Right lobe of liver (tissue), 6 donors: ENCODE measurements at regions not wholly inside any gene's neighbourhood (a gene's known extent, or its start where the extent isn't known, plus 50 kb on each side); places are given as distances from the start of the nearest gene placed in this dataset.

Experiments used
- ATAC-seq, 4 donors: fragments of 200-7000 bp; cut with Tn5 transposase; one replicate each; pipeline ENCODE4 v1.9.1; 2020; ENCODE audit warnings: mild to moderate bottlenecking in 4 of 4, moderate library complexity in 4 of 4
- DNase-seq, 3 donors: peaks; one replicate each; pipeline ENCODE4 v3.0.0-alpha.2; 2020
- H3K27ac ChIP-seq, 3 donors: fragments of 200-600 bp; one replicate each; pipeline ENCODE4 v1.8.0; 2022
- H3K27me3 ChIP-seq, 2 donors: fragments of 200-600 bp; one replicate each; pipeline ENCODE4 v1.8.0; 2022
- H3K36me3 ChIP-seq, 4 donors: fragments of 200-600 bp; sonication (generic) in 1 of 4; one replicate each; pipeline versions ENCODE4 v1.5.1 to v1.8.0; 2017 to 2022; ENCODE audit warnings: control low read depth in 1 of 4
- H3K4me1 ChIP-seq, 4 donors: fragments of 200-600 bp; sonication (generic) in 1 of 4; one replicate each; pipeline versions ENCODE4 v1.5.1 to v1.8.0; 2017 to 2022; ENCODE audit warnings: control low read depth in 1 of 4
- H3K4me3 ChIP-seq, 3 donors: fragments of 200-600 bp; one replicate each; pipeline ENCODE4 v1.8.0; 2022
- H3K9me3 ChIP-seq, 4 donors: fragments of 200-600 bp; sonication (generic) in 1 of 4; one replicate each; pipeline versions ENCODE4 v1.5.1 to v1.8.0; 2017 to 2022; ENCODE audit warnings: control low read depth in 1 of 4
- POLR2A ChIP-seq: fragments of 450-650 bp; IDR thresholded peaks from one replicate; pipeline ENCODE4 v1.6.1; 2017; ENCODE audit warnings: antibody characterized with exemption, mild to moderate bottlenecking
- WGBS: methylation state at CpG from one replicate; pipeline ENCODE4 v1.1.6; 2018; ENCODE audit warnings: low coverage, low lambda C conversion rate; ENCODE audit not compliant: insufficient coverage; ENCODE audit errors: missing lambda C conversion rate; 5-methylcytosine and 5-hydroxymethylcytosine counted together
- intact Hi-C, 2 donors: fragments of 100-400 bp; cut with DNase I; formaldehyde crosslinking; loops; one replicate each; pipeline versions ENCODE4 v1.11.2 to v1.14.1; 2022
- TF ChIP-seq, protein P1 (sequence below), 4 donors: fragments of 200-600 bp in 3 of 4; fragments of 450-650 bp in 1 of 4; IDR thresholded peaks; one replicate each; pipeline versions ENCODE4 v1.5.1 to v1.8.0; 2016 to 2022; ENCODE audit warnings: antibody characterized with exemption in 4 of 4, mild to moderate bottlenecking in 2 of 4
- donor health status: DM: no; HTN: yes; CAD: no.
- donor health status: DM: no; HTN: no; CAD: no.
- donor health status: DM: no; HTN: no; CAD: no.
- donor health status: DM: no; HTN: yes; CAD: no.
- donor health status: DM: no; HTN: yes; CAD: no.

DNA sequence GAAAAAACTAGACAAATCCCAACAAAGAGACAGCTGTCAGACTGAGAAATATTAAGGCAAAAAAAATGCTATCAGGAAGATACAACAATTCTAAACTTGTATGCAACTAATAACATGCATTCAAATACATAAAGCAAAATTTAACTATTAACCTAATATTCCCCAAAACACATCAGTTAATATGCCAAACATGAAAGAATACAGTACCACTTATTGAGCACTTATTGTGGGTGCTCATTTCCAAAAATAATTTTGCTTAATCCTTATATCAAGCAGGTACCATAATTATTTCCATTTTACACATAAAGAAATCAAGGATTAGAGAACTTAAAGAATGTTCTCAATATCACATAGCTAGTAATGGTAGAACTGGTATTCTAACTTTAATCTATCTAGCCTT, 67.7 kb upstream of the HMGXB4 start:
- Histone ChIP-seq H3K36me3 (no peaks in the 10 kb centered on the region), H3K27me3 (no peaks in the 10 kb centered on the region), H3K4me3 (no peak overlapping the region), H3K27ac (no peak overlapping the region), H3K9me3 (no peaks in the 10 kb centered on the region), H3K4me1 (no peaks in the 10 kb centered on the region)
- intact Hi-C loops = no loop called here
- ATAC-seq (no peak), DNase-seq (no peak)
- TF ChIP-seq, protein P1, sequence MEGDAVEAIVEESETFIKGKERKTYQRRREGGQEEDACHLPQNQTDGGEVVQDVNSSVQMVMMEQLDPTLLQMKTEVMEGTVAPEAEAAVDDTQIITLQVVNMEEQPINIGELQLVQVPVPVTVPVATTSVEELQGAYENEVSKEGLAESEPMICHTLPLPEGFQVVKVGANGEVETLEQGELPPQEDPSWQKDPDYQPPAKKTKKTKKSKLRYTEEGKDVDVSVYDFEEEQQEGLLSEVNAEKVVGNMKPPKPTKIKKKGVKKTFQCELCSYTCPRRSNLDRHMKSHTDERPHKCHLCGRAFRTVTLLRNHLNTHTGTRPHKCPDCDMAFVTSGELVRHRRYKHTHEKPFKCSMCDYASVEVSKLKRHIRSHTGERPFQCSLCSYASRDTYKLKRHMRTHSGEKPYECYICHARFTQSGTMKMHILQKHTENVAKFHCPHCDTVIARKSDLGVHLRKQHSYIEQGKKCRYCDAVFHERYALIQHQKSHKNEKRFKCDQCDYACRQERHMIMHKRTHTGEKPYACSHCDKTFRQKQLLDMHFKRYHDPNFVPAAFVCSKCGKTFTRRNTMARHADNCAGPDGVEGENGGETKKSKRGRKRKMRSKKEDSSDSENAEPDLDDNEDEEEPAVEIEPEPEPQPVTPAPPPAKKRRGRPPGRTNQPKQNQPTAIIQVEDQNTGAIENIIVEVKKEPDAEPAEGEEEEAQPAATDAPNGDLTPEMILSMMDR (IDR thresholded peaks at IDR 0.05) = no peak
- TF ChIP-seq POLR2A = no peak

DNA sequence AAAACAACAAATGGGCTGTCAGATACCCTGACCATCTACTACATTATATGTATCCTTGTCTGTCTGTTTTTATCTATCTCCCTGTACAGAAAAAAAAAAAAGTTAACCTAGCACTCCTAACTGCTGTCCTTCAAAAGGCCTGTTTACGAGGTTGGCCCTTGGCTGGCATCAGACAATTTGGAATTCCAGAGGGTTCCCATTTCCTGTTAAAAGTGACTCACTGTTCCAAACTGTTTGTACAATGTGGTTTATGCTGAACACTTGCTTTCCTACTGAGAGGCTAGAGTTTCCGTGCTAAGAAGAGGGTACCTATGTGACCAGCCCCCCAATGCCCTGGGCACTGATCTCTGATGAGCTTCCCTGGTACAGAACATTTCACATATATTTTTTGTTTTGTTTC, 65.9 kb upstream of the HMGXB4 start:
- Histone ChIP-seq H3K36me3 (no peaks in the 10 kb centered on the region), H3K9me3 (no peaks in the 10 kb centered on the region), H3K4me1 (no peaks in the 10 kb centered on the region), H3K27ac (no peak overlapping the region), H3K27me3 (no peaks in the 10 kb centered on the region), H3K4me3 (no peak overlapping the region)
- intact Hi-C loops = no loop called here
- 23% methylated on average over 2 of the region's 2 CpGs for WGBS
- no peak for TF ChIP-seq POLR2A
- TF ChIP-seq, protein P1 (IDR thresholded peaks at IDR 0.05) = no peak
- ATAC-seq = no peak
- DNase-seq = no peak

DNA sequence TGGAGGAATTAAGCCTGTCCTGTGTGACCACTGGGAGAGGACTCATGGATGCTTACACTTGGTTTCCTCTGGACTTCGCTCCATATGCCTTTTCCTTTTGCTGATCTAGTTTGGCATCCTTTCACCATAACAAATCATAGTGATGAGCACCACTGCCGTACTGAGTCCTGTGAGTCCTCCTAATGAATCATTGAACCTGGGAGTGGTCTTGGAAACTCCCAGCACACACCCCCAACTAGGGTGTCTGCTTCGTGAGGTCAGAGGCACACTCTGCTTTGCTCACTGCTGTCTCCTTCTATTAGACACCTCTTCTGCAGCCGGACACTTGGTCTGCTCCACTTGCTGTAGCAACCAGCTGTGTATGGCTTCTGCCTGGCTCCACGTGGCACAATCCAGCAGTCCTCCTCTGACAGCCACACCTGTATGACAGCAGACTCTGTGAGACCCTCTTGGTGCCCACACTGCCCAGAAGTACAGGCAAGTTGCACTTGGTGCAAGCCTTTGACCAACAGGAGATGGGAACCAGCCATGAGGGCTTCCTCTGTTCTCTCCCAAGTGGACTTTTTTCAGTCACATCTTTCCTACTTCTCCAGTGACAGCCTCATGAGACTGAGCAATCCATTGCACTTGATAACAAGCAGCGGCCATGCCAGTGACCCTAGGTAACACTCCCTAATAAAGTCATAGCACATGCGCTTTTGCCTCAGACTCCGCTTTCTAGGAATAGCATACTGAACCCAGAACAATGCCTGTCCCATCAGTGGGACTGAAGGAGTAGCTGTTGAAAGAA, 65.0 kb upstream of the HMGXB4 start:
- DNase-seq = no peak
- WGBS = 62% methylated on average over 6 of the region's 8 CpGs
- no peaks in the 10 kb centered on the region for H3K27me3 ChIP-seq
- TF ChIP-seq, protein P1 (IDR thresholded peaks at IDR 0.05) = no peak
- ATAC-seq = peak in 1 of 4 donors; percentile 19
- no peaks in the 10 kb centered on the region for H3K36me3 ChIP-seq
- H3K9me3 ChIP-seq = no peaks in the 10 kb centered on the region
- H3K4me3 ChIP-seq = no peak overlapping the region
- no peaks in the 10 kb centered on the region for H3K4me1 ChIP-seq
- intact Hi-C loops = no loop called here
- H3K27ac ChIP-seq = no peak overlapping the region

DNA sequence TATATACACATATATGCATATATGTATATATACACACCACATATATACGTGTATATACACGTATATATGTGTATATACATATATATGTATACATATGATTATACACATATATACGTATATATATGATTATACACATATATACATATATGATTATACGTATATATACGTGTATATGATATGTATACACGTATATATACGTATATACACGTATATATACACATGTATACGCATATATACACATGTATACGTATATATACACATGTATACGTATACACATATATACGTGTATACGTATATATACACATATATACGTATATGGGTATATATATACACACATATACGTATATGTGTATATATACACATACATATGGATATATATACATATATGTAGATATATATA, 62.1 kb upstream of the HMGXB4 start:
- no peaks in the 10 kb centered on the region for H3K27me3 ChIP-seq
- 56% methylated on average over 15 of the region's 15 CpGs for WGBS
- H3K4me3 ChIP-seq = no peak overlapping the region
- DNase-seq (no peak), ATAC-seq (no peak)
- TF ChIP-seq POLR2A = no peak
- TF ChIP-seq, protein P1 (IDR thresholded peaks at IDR 0.05) = no peak
- no peaks in the 10 kb centered on the region for H3K4me1 ChIP-seq
- H3K9me3 ChIP-seq = no peaks in the 10 kb centered on the region
- no peaks in the 10 kb centered on the region for H3K36me3 ChIP-seq
- no peak overlapping the region for H3K27ac ChIP-seq
- intact Hi-C loops = no loop called here

DNA sequence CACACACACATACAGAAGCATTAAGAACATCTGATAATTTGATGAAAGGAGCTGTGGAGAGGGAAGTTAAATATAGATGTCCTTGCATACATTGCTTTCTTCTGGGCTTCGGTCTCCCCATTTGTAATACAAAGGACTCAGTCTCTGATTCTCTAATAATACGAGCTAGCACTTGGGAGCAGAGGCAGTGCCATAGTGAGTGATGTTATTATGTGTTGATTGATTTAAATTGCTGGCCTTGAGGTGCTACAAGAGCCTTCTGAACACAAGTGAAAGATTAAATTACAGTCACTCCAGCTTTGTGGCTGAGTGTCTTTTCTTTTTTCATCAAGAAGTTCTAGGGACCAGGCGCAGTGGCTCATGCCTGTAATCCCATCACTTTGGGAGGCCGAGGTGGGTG, 61.5 kb upstream of the HMGXB4 start:
- Histone ChIP-seq H3K36me3 (no peaks in the 10 kb centered on the region), H3K4me3 (no peak overlapping the region), H3K9me3 (no peaks in the 10 kb centered on the region), H3K4me1 (no peaks in the 10 kb centered on the region), H3K27ac (no peak overlapping the region), H3K27me3 (no peaks in the 10 kb centered on the region)
- ATAC-seq (no peak), DNase-seq (no peak)
- intact Hi-C loops = no loop called here
- 80% methylated on average over 4 of the region's 4 CpGs for WGBS
- no peak for TF ChIP-seq POLR2A
- TF ChIP-seq, protein P1 (IDR thresholded peaks at IDR 0.05) = no peak
